PC-3 (cell line): ENCODE measurements at regions not wholly inside any gene's neighbourhood (a gene's known extent, or its start where the extent isn't known, plus 50 kb on each side); places are given as distances from the start of the nearest gene placed in this dataset.
"Not testable (repeated sequence)": the region's sequence is repeated elsewhere in the genome, so short reads cannot be mapped to it uniquely, and the experiment has no call there.

Experiments
- ATAC-seq: fragments of 200-7000 bp; cut with Tn5 transposase; 2 replicates; pipeline ENCODE4 v1.9.1; 2020; ENCODE audit warnings: mild to moderate bottlenecking, moderate library complexity
- BruUV-seq: library from RNA; stranded (reverse); fragments of 400-500 nt; replicated peaks from 2 replicates; lab custom pipeline; 2021; lab: Mats Ljungman, UMichigan
- CTCF ChIA-PET: fragments of 300-600 bp; sonication (Branson Sonifier 250); formaldehyde crosslinking; loops from one replicate; lab custom pipeline; 2022; ENCODE audit warnings: antibody characterized with exemption; lab: Charles Lee
- POLR2A ChIA-PET: fragments of 300-600 bp; sonication (Branson Sonifier 250); formaldehyde crosslinking; loops from one replicate; lab custom pipeline; 2022; ENCODE audit warnings: antibody characterized with exemption; ENCODE audit not compliant: unreplicated experiment; lab: Charles Lee
- DNase-seq: peaks from one replicate; pipeline ENCODE4 v3.0.0-alpha.2; 2015
- H2AFZ ChIP-seq: fragments of 300-600 bp; sonication (generic); 2 replicates; pipeline ENCODE4 v1.6.0; 2016; ENCODE audit warnings: antibody characterized with exemption, low read length
- H3F3A ChIP-seq: fragments of 300-600 bp; sonication (generic); one replicate; pipeline ENCODE4 v1.6.0; 2017; ENCODE audit warnings: antibody characterized with exemption, low read length, control low read depth, mild to moderate bottlenecking; ENCODE audit not compliant: unreplicated experiment
- H3K27ac ChIP-seq: fragments of 300-600 bp; sonication (generic); 2 replicates; pipeline ENCODE4 v1.5.1; 2016; ENCODE audit warnings: mild to moderate bottlenecking, low read length
- H3K27me3 ChIP-seq: fragments of 300-600 bp; sonication (generic); 2 replicates; pipeline ENCODE4 v1.6.1; 2016; ENCODE audit warnings: low read length, mixed read lengths
- H3K36me3 ChIP-seq: fragments of 300-600 bp; sonication (generic); 2 replicates; pipeline ENCODE4 v1.6.1; 2016; ENCODE audit warnings: low read depth, mixed run types, low read length, mixed read lengths
- H3K4me1 ChIP-seq: fragments of 300-600 bp; sonication (generic); 2 replicates; pipeline ENCODE4 v1.5.1; 2016; ENCODE audit warnings: low read length; ENCODE audit not compliant: insufficient read depth
- H3K4me2 ChIP-seq: fragments of 300-600 bp; sonication (generic); 2 replicates; pipeline ENCODE4 v1.6.0; 2016; ENCODE audit warnings: low read length
- H3K4me3 ChIP-seq: fragments of 300-600 bp; sonication (generic); 2 replicates; pipeline ENCODE4 v1.5.1; 2016; ENCODE audit warnings: mild to moderate bottlenecking, low read length, mixed read lengths
- H3K79me2 ChIP-seq: fragments of 300-600 bp; sonication (generic); 2 replicates; pipeline ENCODE4 v1.6.1; 2017; ENCODE audit warnings: low read length, mixed read lengths
- H3K9ac ChIP-seq: fragments of 300-600 bp; sonication (generic); 2 replicates; pipeline ENCODE4 v1.6.0; 2016; ENCODE audit warnings: mild to moderate bottlenecking, low read length
- H3K9me2 ChIP-seq: fragments of 300-600 bp; sonication (generic); replicated peaks from 2 replicates; pipeline ENCODE4 v1.6.1; 2016; ENCODE audit warnings: mixed run types, low read length, mixed read lengths
- H3K9me3 ChIP-seq: fragments of 300-600 bp; sonication (generic); 2 replicates; pipeline ENCODE4 v1.6.1; 2016; ENCODE audit warnings: low read length, mixed read lengths
- H4K20me1 ChIP-seq: fragments of 300-600 bp; sonication (generic); 2 replicates; pipeline ENCODE4 v1.6.1; 2016; ENCODE audit warnings: low read length, mixed read lengths
- intact Hi-C: fragments of 100-400 bp; cut with micrococcal nuclease; formaldehyde crosslinking; loops from 2 replicates; pipeline ENCODE4 v1.9.0; 2023

DNA sequence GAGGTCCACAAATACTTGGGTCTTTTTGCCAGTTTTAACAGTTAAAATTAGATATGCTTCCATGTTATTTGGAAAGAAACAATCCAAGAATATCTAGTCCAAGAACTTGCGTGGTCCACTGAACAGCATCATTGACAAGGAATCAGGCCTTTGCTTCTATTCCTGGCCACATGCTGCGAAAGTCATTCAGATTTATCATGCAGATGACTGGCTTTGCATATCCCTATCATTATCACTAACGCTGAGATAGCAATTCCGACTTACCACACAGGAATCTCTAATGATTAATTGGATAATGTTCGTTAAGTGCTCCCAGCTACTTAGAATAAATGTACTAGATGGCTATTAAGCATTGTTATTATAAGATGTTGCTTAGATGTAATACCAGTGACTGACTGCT is 51.0 kb upstream of the BDP1 start:
- H3K9ac ChIP-seq, POLR2A ChIA-PET, H3K79me2 ChIP-seq, CTCF ChIA-PET, BruUV-seq, H2AFZ ChIP-seq, DNase-seq, H4K20me1 ChIP-seq, H3K4me2 ChIP-seq, H3F3A ChIP-seq, H3K36me3 ChIP-seq, intact Hi-C loops, H3K4me3 ChIP-seq, H3K27ac ChIP-seq, H3K27me3 ChIP-seq, ATAC-seq, H3K4me1 ChIP-seq, H3K9me3 ChIP-seq, H3K9me2 ChIP-seq: not testable (repeated sequence)

DNA sequence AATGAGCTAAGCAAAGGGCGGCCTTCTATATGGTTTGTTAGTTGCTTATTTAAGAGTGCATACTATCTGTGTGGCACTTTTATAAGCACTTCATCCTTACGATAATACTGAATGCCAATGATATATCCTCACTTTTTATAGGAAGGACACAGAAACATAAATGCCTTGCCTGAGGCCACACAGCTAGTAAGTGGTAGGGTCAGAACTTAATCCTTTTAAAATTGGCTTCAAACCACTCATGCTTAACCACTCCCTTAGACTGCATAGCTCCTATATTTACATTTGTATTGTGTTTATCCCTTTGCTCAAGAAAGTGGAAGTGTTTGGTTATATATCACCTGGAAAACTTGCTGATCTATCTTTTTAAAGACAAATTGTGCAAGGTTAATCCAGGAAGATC is 50.5 kb upstream of the BDP1 start:
- DNase-seq, H2AFZ ChIP-seq, POLR2A ChIA-PET, H4K20me1 ChIP-seq, H3K4me2 ChIP-seq, H3K9me3 ChIP-seq, H3K9ac ChIP-seq, H3K27ac ChIP-seq, CTCF ChIA-PET, H3K27me3 ChIP-seq, H3K4me1 ChIP-seq, BruUV-seq, H3K4me3 ChIP-seq, ATAC-seq, H3F3A ChIP-seq, H3K36me3 ChIP-seq, H3K79me2 ChIP-seq, intact Hi-C loops, H3K9me2 ChIP-seq: not testable (repeated sequence)
